COLO668 (cell line): ENCODE measurements at regions not wholly inside any gene's neighbourhood (a gene's known extent, or its start where the extent isn't known, plus 50 kb on each side); places are given as distances from the start of the nearest gene placed in this dataset.

Experiments used
- DNase-seq: peaks from one replicate; lab custom pipeline; 2025; ENCODE audit not compliant: unreplicated experiment; lab: John Stamatoyannopoulos, UW

GRCh38 chrX:25226151-25226550 is 210.4 kb upstream of the ARX start:
- no peak for DNase-seq

- DNase-seq, result no peak
Observed at GRCh38 chrX:25219480-25219879, 203.7 kb upstream of the ARX start.

GRCh38 chrX:25213611-25214010 is 197.8 kb upstream of the ARX start:
- DNase-seq, result no peak

GRCh38 chrX:25207803-25208475 is 192.2 kb upstream of the ARX start:
- no peak for DNase-seq

GRCh38 chrX:25206778-25207177 is 191.0 kb upstream of the ARX start:
- no peak for DNase-seq

GRCh38 chrX:25204182-25204581 is 188.4 kb upstream of the ARX start:
- DNase-seq, result no peak

GRCh38 chrX:25202827-25203226 is 187.1 kb upstream of the ARX start:
- no peak for DNase-seq

- DNase-seq, result no peak
Observed at GRCh38 chrX:25198891-25199290, 183.1 kb upstream of the ARX start.

GRCh38 chrX:25198253-25198652 is 182.5 kb upstream of the ARX start:
- DNase-seq, result no peak

- no peak for DNase-seq
Observed at GRCh38 chrX:25196221-25196620, 180.5 kb upstream of the ARX start.

- DNase-seq, result no peak
Observed at GRCh38 chrX:25191403-25191802, 175.6 kb upstream of the ARX start.

- DNase-seq, result no peak
Observed at GRCh38 chrX:25181775-25182174, 166.0 kb upstream of the ARX start.

- no peak for DNase-seq
Observed at GRCh38 chrX:25180242-25180641, 164.5 kb upstream of the ARX start.

GRCh38 chrX:25178555-25178954 is 162.8 kb upstream of the ARX start:
- DNase-seq, result no peak

- DNase-seq, result no peak
Observed at GRCh38 chrX:25175743-25176142, 160.0 kb upstream of the ARX start.

- DNase-seq, result no peak
Observed at GRCh38 chrX:25175171-25175570, 159.4 kb upstream of the ARX start.

- DNase-seq, result no peak
Observed at GRCh38 chrX:25166546-25166945, 150.8 kb upstream of the ARX start.

- DNase-seq, result no peak
Observed at GRCh38 chrX:25166145-25166544, 150.4 kb upstream of the ARX start.

- DNase-seq, result no peak
Observed at GRCh38 chrX:25158635-25159034, 142.9 kb upstream of the ARX start.

- DNase-seq, result no peak
Observed at GRCh38 chrX:25156832-25157231, 141.1 kb upstream of the ARX start.

GRCh38 chrX:25156323-25156722 is 140.6 kb upstream of the ARX start:
- DNase-seq, result no peak

GRCh38 chrX:25154168-25154567 is 138.4 kb upstream of the ARX start:
- no peak for DNase-seq

GRCh38 chrX:25151749-25152148 is 136.0 kb upstream of the ARX start:
- no peak for DNase-seq
